NCI-H1048 (cell line): ENCODE measurements at regions not wholly inside any gene's neighbourhood (a gene's known extent, or its start where the extent isn't known, plus 50 kb on each side); places are given as distances from the start of the nearest gene placed in this dataset.
A peak's percentile ranks its signal among the peaks of the same experiment; 100 is the strongest.
"Not testable (repeated sequence)": the region's sequence is repeated elsewhere in the genome, so short reads cannot be mapped to it uniquely, and the experiment has no call there.

Source experiments
- DNase-seq: peaks from one replicate; lab custom pipeline; 2025; lab: John Stamatoyannopoulos, UW

- DNase-seq = no peak
These were observed 54.0 kb upstream of the ANKRD28 start for GRCh38 chr3:15851735-15852134.

- DNase-seq = no peak
These were observed 61.0 kb upstream of the ANKRD28 start for GRCh38 chr3:15858547-15859506.

GRCh38 chr3:15859507-15860013, 61.8 kb upstream of the ANKRD28 start:
- peak; percentile 62 for DNase-seq

- DNase-seq = peak; percentile 62
These were observed 62.5 kb upstream of the ANKRD28 start for GRCh38 chr3:15860014-15860934.

- no peak for DNase-seq
These were observed 63.4 kb upstream of the ANKRD28 start for GRCh38 chr3:15861163-15861562.

GRCh38 chr3:15872807-15873206, 75.0 kb upstream of the ANKRD28 start:
- DNase-seq = no peak

- DNase-seq = no peak
These were observed 75.6 kb upstream of the ANKRD28 start for GRCh38 chr3:15873415-15873814.

- no peak for DNase-seq
These were observed 77.4 kb upstream of the ANKRD28 start for GRCh38 chr3:15875016-15875689.

GRCh38 chr3:15876669-15877068, 78.9 kb upstream of the ANKRD28 start:
- DNase-seq = no peak

- DNase-seq = no peak
These were observed 80.0 kb upstream of the ANKRD28 start for GRCh38 chr3:15877813-15878212.

- DNase-seq = not testable (repeated sequence)
These were observed 82.0 kb upstream of the ANKRD28 start for GRCh38 chr3:15879787-15880186.

GRCh38 chr3:15882577-15882976, 84.8 kb upstream of the ANKRD28 start:
- DNase-seq = no peak

- no peak for DNase-seq
These were observed 86.4 kb upstream of the ANKRD28 start for GRCh38 chr3:15884132-15884531.

GRCh38 chr3:15886521-15886920, 88.7 kb upstream of the ANKRD28 start:
- DNase-seq = no peak

- DNase-seq = no peak
These were observed 89.5 kb upstream of the ANKRD28 start for GRCh38 chr3:15887261-15887660.

GRCh38 chr3:15889936-15890335, 92.2 kb upstream of the ANKRD28 start:
- DNase-seq = no peak

- peak; percentile 41 for DNase-seq
These were observed 94.8 kb upstream of the ANKRD28 start for GRCh38 chr3:15892311-15893227.

- no peak for DNase-seq
These were observed 96.6 kb upstream of the ANKRD28 start for GRCh38 chr3:15894382-15894781.

GRCh38 chr3:15896500-15896899, 98.7 kb upstream of the ANKRD28 start:
- no peak for DNase-seq

- no peak for DNase-seq
These were observed 101.6 kb upstream of the ANKRD28 start for GRCh38 chr3:15899388-15899787.

GRCh38 chr3:15903164-15903563, 105.4 kb upstream of the ANKRD28 start:
- DNase-seq = no peak
